OCI-LY7 (cell line): ENCODE measurements at regions not wholly inside any gene's neighbourhood (a gene's known extent, or its start where the extent isn't known, plus 50 kb on each side); places are given as distances from the start of the nearest gene placed in this dataset.

Experiments used
- BruUV-seq: library from RNA; stranded (reverse); fragments of 400-500 nt; replicated peaks from 2 replicates; lab custom pipeline; 2021; lab: Mats Ljungman, UMichigan
- CTCF ChIA-PET: fragments of 300-600 bp; sonication (Branson Sonifier 250); formaldehyde crosslinking; loops from one replicate; lab custom pipeline; 2022; ENCODE audit warnings: antibody characterized with exemption; ENCODE audit not compliant: unreplicated experiment; lab: Charles Lee
- POLR2A ChIA-PET: fragments of 300-600 bp; sonication (Branson Sonifier 250); formaldehyde crosslinking; loops from one replicate; lab custom pipeline; 2022; ENCODE audit warnings: antibody characterized with exemption; lab: Charles Lee
- DNase-seq: peaks from one replicate; pipeline ENCODE4 v3.0.0-alpha.2; 2015; ENCODE audit warnings: low spot score
- H2AFZ ChIP-seq: fragments of 200-600 bp; sonication (generic), shearing (Covaris generic); 2 replicates; pipeline ENCODE4 v1.6.1; 2014; ENCODE audit warnings: mild to moderate bottlenecking, antibody characterized with exemption, low read length, moderate library complexity
- H3K27ac ChIP-seq: fragments of 200-600 bp; sonication (generic); 2 replicates; pipeline ENCODE4 v1.5.1; 2014; ENCODE audit warnings: mixed run types, low read depth, mild to moderate bottlenecking, moderate library complexity, low read length, inconsistent platforms; ENCODE audit not compliant: poor library complexity, severe bottlenecking
- H3K36me3 ChIP-seq: fragments of 200-600 bp; sonication (generic); 2 replicates; pipeline ENCODE4 v1.6.1; 2014; ENCODE audit warnings: mild to moderate bottlenecking, antibody characterized with exemption, low read length, moderate library complexity, mixed read lengths; ENCODE audit not compliant: insufficient read depth
- H3K4me1 ChIP-seq: fragments of 200-600 bp; sonication (generic); 2 replicates; pipeline ENCODE4 v1.5.1; 2014; ENCODE audit warnings: mild to moderate bottlenecking, low read length; ENCODE audit not compliant: insufficient read depth, poor library complexity, severe bottlenecking
- H3K4me2 ChIP-seq: fragments of 200-600 bp; sonication (generic); 2 replicates; pipeline ENCODE4 v1.6.1; 2014; ENCODE audit warnings: mild to moderate bottlenecking, low read length
- H3K4me3 ChIP-seq: fragments of 200-600 bp; sonication (generic); 2 replicates; pipeline ENCODE4 v1.5.1; 2014; ENCODE audit warnings: mild to moderate bottlenecking, low read depth, low read length; ENCODE audit not compliant: poor library complexity, severe bottlenecking
- H3K79me2 ChIP-seq: fragments of 200-600 bp; sonication (generic); 2 replicates; pipeline ENCODE4 v1.6.1; 2016; ENCODE audit warnings: low read depth, mild to moderate bottlenecking, low read length, moderate library complexity, mixed read lengths; ENCODE audit not compliant: insufficient read depth
- H3K9me2 ChIP-seq: fragments of 200-600 bp; sonication (generic); 2 replicates; pipeline ENCODE4 v1.6.1; 2016; ENCODE audit warnings: mild to moderate bottlenecking, low read length, mixed read lengths; ENCODE audit not compliant: insufficient read depth
- H3K9me3 ChIP-seq: fragments of 200-600 bp; sonication (generic); 2 replicates; pipeline ENCODE4 v1.6.1; 2014; ENCODE audit warnings: mild to moderate bottlenecking, mixed run types, low read length, mixed read lengths
- H4K20me1 ChIP-seq: fragments of 200-600 bp; sonication (generic); 2 replicates; pipeline ENCODE4 v1.6.1; 2014; ENCODE audit warnings: mild to moderate bottlenecking, antibody characterized with exemption, low read length, moderate library complexity, mixed read lengths; ENCODE audit not compliant: insufficient read depth
- CTCF ChIP-seq: fragments of 200-600 bp; sonication (generic); conservative IDR thresholded peaks from 2 replicates; pipeline ENCODE4 v1.5.1; 2014; ENCODE audit warnings: mild to moderate bottlenecking, antibody characterized with exemption, low read length, moderate library complexity, mixed read lengths
- EZH2phosphoT487 ChIP-seq: fragments of 200-600 bp; sonication (generic); IDR thresholded peaks from 2 replicates; pipeline ENCODE4 v1.6.1; 2018; ENCODE audit warnings: low read depth, borderline replicate concordance, mild to moderate bottlenecking, mixed run types, antibody characterized with exemption, low read length, moderate library complexity, mixed read lengths
- intact Hi-C: fragments of 100-400 bp; cut with micrococcal nuclease; formaldehyde crosslinking; loops from one replicate; pipeline ENCODE4 v1.10.0; 2022; ENCODE audit not compliant: unreplicated experiment

GRCh38 chr2:226410247-226410835, 389.3 kb downstream of the IRS1 start:
- H3K9me3 ChIP-seq, result no peaks in the 10 kb centered on the region
- no TSS peak for BruUV-seq
- no peak overlapping the region for H3K27ac ChIP-seq
- no peaks in the 10 kb centered on the region for H3K36me3 ChIP-seq
- ChIA-PET POLR2A (no interaction called here), CTCF (no interaction called here)
- no peak overlapping the region for H2AFZ ChIP-seq
- H3K4me2 ChIP-seq, result no peak overlapping the region
- intact Hi-C loops, result no loop called here
- no peak overlapping the region for H3K4me3 ChIP-seq
- no peaks in the 10 kb centered on the region for H3K4me1 ChIP-seq
- H4K20me1 ChIP-seq, result no peaks in the 10 kb centered on the region
- TF ChIP-seq CTCF, result no peak
- no peak for DNase-seq
- H3K9me2 ChIP-seq, result no peaks in the 10 kb centered on the region
- H3K79me2 ChIP-seq, result no peaks in the 10 kb centered on the region

- intact Hi-C loops, result no loop called here
- Histone ChIP-seq H3K9me2 (no peaks in the 10 kb centered on the region), H4K20me1 (no peaks in the 10 kb centered on the region), H3K9me3 (no peaks in the 10 kb centered on the region), H3K4me2 (no peak overlapping the region), H3K4me3 (no peak overlapping the region), H3K79me2 (no peaks in the 10 kb centered on the region), H3K36me3 (no peaks in the 10 kb centered on the region), H3K4me1 (no peaks in the 10 kb centered on the region), H3K27ac (no peak overlapping the region), H2AFZ (no peak overlapping the region)
- no peak for DNase-seq
- ChIA-PET POLR2A (no interaction called here), CTCF (no interaction called here)
- no peak for TF ChIP-seq CTCF
- no peak for TF ChIP-seq EZH2phosphoT487
- BruUV-seq, result no TSS peak
Measured at GRCh38 chr2:226409134-226409533, 390.5 kb downstream of the IRS1 start.

- no peak overlapping the region for H3K27ac ChIP-seq
- no peak overlapping the region for H3K4me3 ChIP-seq
- TF ChIP-seq CTCF (no peak), EZH2phosphoT487 (no peak)
- ChIA-PET POLR2A (no interaction called here), CTCF (no interaction called here)
- no peak overlapping the region for H3K4me2 ChIP-seq
- no peak overlapping the region for H2AFZ ChIP-seq
- H3K9me2 ChIP-seq, result no peaks in the 10 kb centered on the region
- no TSS peak for BruUV-seq
- H3K36me3 ChIP-seq, result no peaks in the 10 kb centered on the region
- no peak for DNase-seq
- H3K9me3 ChIP-seq, result no peaks in the 10 kb centered on the region
- H4K20me1 ChIP-seq, result no peaks in the 10 kb centered on the region
- no peaks in the 10 kb centered on the region for H3K79me2 ChIP-seq
- H3K4me1 ChIP-seq, result no peaks in the 10 kb centered on the region
- intact Hi-C loops, result no loop called here
Measured at GRCh38 chr2:226408141-226408540, 391.5 kb downstream of the IRS1 start.
